Superior temporal gyrus (tissue), 1 donor: ENCODE measurements at regions not wholly inside any gene's neighbourhood (a gene's known extent, or its start where the extent isn't known, plus 50 kb on each side); places are given as distances from the start of the nearest gene placed in this dataset.

Experiments
- DNase-seq: peaks from one replicate; pipeline ENCODE4 v3.0.0-alpha.2; 2016; ENCODE audit errors: extremely low spot score

- no peak for DNase-seq
These were observed 436.0 kb upstream of the THBS1 start for GRCh38 chr15:39144613-39145499.

GRCh38 chr15:39145854-39146625 is 434.8 kb upstream of the THBS1 start:
- no peak for DNase-seq

GRCh38 chr15:39149636-39150150 is 431.2 kb upstream of the THBS1 start:
- DNase-seq, result no peak

- DNase-seq, result no peak
These were observed 429.3 kb upstream of the THBS1 start for GRCh38 chr15:39151545-39151944.

- no peak for DNase-seq
These were observed 427.7 kb upstream of the THBS1 start for GRCh38 chr15:39153058-39153714.

- DNase-seq, result no peak
These were observed 427.2 kb upstream of the THBS1 start for GRCh38 chr15:39153716-39154115.

GRCh38 chr15:39154227-39154638 is 426.6 kb upstream of the THBS1 start:
- DNase-seq, result no peak

- no peak for DNase-seq
These were observed 426.1 kb upstream of the THBS1 start for GRCh38 chr15:39154776-39155175.

- DNase-seq, result no peak
These were observed 424.7 kb upstream of the THBS1 start for GRCh38 chr15:39156166-39156565.

- no peak for DNase-seq
These were observed 424.1 kb upstream of the THBS1 start for GRCh38 chr15:39156646-39157250.

GRCh38 chr15:39157882-39158281 is 423.0 kb upstream of the THBS1 start:
- no peak for DNase-seq

- no peak for DNase-seq
These were observed 421.0 kb upstream of the THBS1 start for GRCh38 chr15:39159833-39160232.

- no peak for DNase-seq
These were observed 419.8 kb upstream of the THBS1 start for GRCh38 chr15:39161096-39161495.

GRCh38 chr15:39165020-39165706 is 415.7 kb upstream of the THBS1 start:
- DNase-seq, result no peak

GRCh38 chr15:39167164-39168058 is 413.5 kb upstream of the THBS1 start:
- no peak for DNase-seq

GRCh38 chr15:39171944-39172368 is 408.9 kb upstream of the THBS1 start:
- DNase-seq, result peak; percentile 85

- DNase-seq, result peak; percentile 60
These were observed 408.2 kb upstream of the THBS1 start for GRCh38 chr15:39172380-39173281.

GRCh38 chr15:39173426-39173825 is 407.5 kb upstream of the THBS1 start:
- no peak for DNase-seq

GRCh38 chr15:39174332-39174731 is 406.5 kb upstream of the THBS1 start:
- no peak for DNase-seq
